ENCODE measurements at regions not wholly inside any gene's neighbourhood (a gene's known extent, or its start where the extent isn't known, plus 50 kb on each side); places are given as distances from the start of the nearest gene placed in this dataset.

DNA sequence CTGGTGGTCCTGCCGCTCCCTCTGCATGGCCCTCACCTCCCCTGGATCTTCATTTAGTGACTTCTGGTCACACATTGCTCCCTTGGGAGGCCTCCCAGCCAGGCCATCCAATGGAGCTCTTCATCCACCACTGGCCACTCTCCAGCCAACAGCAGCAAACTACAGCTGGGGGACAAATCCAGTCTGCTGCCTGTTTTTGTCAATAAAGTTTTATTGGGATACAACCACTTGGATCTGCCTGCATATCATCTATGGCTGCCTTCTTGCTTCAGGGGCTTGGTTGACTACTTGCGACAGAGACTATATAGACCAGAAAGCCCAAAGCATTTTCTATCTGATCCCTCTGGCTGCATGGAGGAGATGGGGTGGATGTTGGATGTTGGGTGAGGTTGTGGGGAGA lies 156.6 kb upstream of the SULF2 start:
- TF ChIP-seq, protein P1, sequence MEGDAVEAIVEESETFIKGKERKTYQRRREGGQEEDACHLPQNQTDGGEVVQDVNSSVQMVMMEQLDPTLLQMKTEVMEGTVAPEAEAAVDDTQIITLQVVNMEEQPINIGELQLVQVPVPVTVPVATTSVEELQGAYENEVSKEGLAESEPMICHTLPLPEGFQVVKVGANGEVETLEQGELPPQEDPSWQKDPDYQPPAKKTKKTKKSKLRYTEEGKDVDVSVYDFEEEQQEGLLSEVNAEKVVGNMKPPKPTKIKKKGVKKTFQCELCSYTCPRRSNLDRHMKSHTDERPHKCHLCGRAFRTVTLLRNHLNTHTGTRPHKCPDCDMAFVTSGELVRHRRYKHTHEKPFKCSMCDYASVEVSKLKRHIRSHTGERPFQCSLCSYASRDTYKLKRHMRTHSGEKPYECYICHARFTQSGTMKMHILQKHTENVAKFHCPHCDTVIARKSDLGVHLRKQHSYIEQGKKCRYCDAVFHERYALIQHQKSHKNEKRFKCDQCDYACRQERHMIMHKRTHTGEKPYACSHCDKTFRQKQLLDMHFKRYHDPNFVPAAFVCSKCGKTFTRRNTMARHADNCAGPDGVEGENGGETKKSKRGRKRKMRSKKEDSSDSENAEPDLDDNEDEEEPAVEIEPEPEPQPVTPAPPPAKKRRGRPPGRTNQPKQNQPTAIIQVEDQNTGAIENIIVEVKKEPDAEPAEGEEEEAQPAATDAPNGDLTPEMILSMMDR (IDR thresholded peaks at IDR 0.05; ENCODE audit: low read depth, low read length, poor library complexity, severe bottlenecking): no peak
- TF ChIP-seq EZH2phosphoT487 (IDR thresholded peaks at IDR 0.05; ENCODE audit: borderline replicate concordance, low read length): no peak
